GM21390 (cell line): ENCODE measurements at regions not wholly inside any gene's neighbourhood (a gene's known extent, or its start where the extent isn't known, plus 50 kb on each side); places are given as distances from the start of the nearest gene placed in this dataset.

Experiments used
- ATAC-seq: cut with Tn5 transposase; IDR thresholded peaks from one replicate; pipeline ENCODE4 v1.9.1; 2021; ENCODE audit not compliant: unreplicated experiment

- no peak for ATAC-seq
Observed at GRCh38 chr7:110095372-110096052, 995.4 kb upstream of the LRRN3 start.

DNA sequence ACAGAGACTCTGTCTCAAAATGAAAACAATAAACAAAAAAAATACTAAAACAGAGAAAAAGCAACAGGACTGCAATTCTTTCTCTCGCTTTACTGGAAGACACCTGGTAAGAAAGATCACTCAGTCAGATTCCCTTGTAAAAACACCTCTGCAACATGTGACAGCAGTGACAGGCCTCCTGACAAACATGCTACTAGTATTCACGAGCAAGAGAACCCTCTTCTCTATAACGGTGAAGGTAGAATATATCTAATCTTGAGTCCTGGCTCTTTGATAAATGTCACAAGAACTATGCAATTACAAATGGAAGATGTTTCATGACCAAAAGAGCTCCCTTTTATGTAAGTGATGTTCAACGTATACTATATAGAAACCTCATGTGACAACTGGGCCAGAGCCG, 986.7 kb upstream of the LRRN3 start:
- ATAC-seq = no peak

GRCh38 chr7:110105307-110105706, 985.6 kb upstream of the LRRN3 start:
- no peak for ATAC-seq

DNA sequence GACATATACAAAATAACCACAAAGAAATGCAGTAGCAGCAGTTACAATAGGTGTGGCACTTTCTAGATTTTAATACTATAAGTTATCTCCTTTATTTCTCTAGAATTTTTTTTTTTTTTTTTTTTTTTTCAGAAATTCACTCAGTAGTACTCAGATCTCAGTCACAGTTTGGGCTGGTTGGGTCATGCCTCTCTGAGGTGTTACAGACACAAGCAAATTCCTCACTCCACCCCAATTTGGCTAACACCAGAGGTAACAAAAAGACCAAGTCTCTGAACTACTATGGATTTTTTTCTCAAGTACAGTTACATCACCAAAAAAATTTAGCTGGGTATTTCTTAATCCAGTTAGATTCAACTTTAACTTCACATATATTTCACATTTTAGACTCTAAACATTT, 985.1 kb upstream of the LRRN3 start:
- no peak for ATAC-seq

- no peak for ATAC-seq
Observed at GRCh38 chr7:110119883-110120581, 970.9 kb upstream of the LRRN3 start.

- ATAC-seq = no peak
Observed at GRCh38 chr7:110129159-110129558, 961.8 kb upstream of the LRRN3 start.

DNA sequence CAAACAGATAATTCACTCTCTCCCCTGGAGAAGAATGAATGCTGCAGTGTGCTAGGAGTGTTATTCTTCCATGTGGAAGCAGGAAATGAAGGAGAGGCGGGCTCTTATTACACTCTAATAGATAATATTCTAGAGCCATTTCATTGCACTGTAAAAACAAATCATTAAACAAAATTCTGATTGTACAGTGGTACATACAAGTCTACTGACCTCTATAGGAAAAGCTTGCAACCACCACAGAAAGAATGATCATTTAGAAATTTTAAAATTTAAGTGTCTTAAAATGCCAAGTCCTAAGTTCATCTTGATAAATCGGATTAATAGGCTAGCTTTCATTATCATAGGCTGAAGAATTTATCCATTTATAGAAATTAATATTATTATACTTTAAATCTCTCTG, 960.3 kb upstream of the LRRN3 start:
- no peak for ATAC-seq

DNA sequence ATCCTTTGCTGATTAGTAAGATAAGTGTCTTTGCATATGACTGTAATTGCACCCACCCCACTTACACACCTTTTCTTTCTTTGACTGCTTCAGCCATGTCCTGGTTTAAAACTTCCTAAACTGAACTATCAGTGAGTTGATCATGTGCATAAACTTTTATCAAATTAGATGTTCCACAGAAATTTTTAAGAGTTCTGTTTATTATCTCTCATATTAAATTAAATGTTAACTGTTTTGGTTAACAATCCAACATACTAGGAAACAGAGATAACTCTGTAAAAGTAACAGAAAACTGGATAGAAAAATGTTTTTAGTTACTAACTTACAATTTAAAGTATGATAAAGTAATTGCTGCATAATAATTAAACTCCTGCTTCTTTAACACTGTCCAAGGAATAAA, 959.6 kb upstream of the LRRN3 start:
- ATAC-seq = no peak

DNA sequence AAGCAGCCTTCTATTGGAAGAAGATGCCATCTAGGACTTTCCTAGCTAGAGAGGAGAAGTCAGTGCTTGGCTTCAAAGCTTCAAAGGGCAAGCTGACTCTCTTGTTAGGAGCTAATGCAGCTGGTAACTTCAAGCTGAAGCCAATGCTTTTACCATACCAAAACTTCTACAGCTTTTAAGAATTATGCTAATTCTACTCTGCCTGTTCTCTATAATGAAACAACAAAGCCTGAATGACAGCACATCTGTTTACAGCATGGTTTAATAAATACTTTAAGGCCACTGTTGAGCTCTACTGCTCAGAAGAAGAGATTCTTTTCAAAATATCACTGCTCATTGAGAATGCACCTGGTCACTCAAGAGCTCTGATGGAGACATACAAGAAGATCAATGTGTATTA, 951.9 kb upstream of the LRRN3 start:
- no peak for ATAC-seq

DNA sequence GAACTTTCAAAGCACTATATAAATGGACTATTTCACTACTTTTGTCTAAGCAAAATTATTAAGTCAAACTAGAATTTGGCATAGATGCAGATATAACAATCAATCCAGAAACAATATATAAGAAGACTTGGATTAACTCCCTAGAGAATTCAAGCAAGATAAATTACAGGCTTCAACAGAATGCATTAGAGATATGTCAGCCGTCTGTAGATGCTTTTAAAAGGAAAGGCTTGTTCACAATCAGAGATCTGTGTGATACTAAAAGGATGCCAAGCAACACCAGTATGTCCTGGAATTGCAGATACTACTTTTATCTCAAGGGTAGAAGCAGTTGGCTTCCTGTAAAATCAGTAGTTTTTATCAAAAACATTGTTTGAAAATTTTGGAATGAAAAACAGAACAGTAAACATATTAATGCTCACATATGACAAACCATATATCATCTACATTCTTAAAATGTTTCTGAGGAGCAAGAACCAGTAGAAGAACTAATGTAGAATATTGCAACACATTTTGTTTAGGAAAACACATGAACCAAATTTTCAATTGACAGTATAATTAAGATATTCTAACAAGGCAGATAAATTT, 947.9 kb upstream of the LRRN3 start:
- no peak for ATAC-seq

GRCh38 chr7:110144599-110144998, 946.3 kb upstream of the LRRN3 start:
- no peak for ATAC-seq

DNA sequence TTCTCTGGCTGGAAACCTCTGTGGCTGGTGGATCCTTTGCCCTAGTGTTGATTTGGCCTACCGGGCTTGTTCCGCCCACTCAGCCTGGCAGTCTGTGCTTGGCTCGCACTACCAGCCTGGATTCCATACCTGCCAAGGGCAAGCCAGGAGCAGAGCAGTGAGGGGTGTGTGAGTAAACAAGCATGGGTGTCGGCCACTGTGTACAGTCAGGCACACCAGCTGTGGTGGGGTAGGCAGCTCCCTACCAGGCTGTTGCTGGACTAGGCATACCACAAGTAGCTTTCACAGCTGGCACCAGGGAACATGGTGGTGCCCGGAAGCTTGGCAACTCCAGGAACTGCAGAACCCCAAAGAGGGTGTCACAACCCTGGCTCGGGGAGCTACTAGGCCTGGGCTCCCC, 942.9 kb upstream of the LRRN3 start:
- no peak for ATAC-seq

- ATAC-seq = no peak
Observed at GRCh38 chr7:110153222-110153621, 937.7 kb upstream of the LRRN3 start.

DNA sequence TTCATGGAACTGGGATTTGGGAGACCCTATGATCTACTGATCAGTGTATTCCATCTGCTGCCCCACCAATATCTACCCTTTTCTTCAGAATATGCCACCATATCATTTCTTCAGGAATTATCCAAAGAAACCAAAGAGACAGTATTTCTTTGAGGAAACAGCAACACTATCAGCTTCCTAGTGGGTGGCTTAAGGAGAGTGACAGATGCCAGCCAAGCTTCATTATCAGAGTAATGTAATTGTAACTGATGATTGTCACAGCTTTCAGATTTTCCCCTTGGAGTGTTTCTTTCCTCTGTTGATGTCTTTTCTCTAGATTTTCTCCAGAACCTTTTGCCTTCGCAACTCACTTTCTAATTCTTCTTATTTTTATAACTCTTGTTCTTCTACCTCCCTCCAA, 934.4 kb upstream of the LRRN3 start:
- no peak for ATAC-seq

DNA sequence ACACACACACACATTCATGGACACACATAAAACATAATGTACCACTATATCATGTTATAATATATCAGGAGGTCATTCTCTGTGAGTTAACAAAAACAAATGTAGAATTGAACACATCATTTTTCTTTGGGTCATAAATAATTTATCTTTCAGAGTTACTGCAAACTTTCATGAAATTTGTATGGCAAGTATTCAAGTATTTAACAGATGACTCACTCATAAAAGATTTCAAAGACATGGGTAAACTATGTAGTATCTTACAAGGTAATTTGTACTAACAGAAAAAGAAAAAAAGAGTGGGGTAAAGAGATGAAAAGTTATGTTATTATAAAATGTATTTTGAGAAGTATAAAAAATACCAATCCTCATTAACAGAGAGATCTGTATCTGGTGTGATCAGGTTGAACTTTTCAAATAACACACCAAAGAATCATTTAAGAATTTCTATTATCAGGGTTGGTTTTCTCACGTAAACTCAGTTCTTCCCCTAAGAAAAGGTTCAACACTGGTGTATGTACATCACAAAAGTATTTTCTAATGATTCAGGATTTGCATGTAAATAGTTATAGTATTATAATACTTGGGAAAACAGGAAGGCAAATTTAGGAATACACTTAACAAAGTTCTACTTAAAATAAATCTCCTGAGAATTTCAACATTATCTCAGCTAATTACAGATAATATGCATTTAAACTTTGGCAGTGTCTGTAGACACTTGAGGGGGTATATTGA, 933.1 kb upstream of the LRRN3 start:
- ATAC-seq = no peak

GRCh38 chr7:110168010-110168409, 922.9 kb upstream of the LRRN3 start:
- ATAC-seq = no peak

- no peak for ATAC-seq
Observed at GRCh38 chr7:110170841-110171240, 920.1 kb upstream of the LRRN3 start.

- no peak for ATAC-seq
Observed at GRCh38 chr7:110177463-110177862, 913.5 kb upstream of the LRRN3 start.

GRCh38 chr7:110179037-110179436, 911.9 kb upstream of the LRRN3 start:
- no peak for ATAC-seq

- ATAC-seq = no peak
Observed at GRCh38 chr7:110181768-110182167, 909.2 kb upstream of the LRRN3 start.

GRCh38 chr7:110186334-110186733, 904.6 kb upstream of the LRRN3 start:
- no peak for ATAC-seq
